Activated naive CD4-positive, alpha-beta T cell treated with anti-CD3 and anti-CD28 coated beads, Interleukin-2, amount 50 U/mL, for 24 hours (primary cell): ENCODE measurements at regions not wholly inside any gene's neighbourhood (a gene's known extent, or its start where the extent isn't known, plus 50 kb on each side); places are given as distances from the start of the nearest gene placed in this dataset.

Experiments
- H3K27ac Mint-ChIP-seq: one replicate; pipeline ENCODE4 v1.8.0; 2021; ENCODE audit warnings: mild to moderate bottlenecking, mixed read lengths
- H3K27me3 Mint-ChIP-seq: one replicate; pipeline ENCODE4 v1.8.0; 2021; ENCODE audit warnings: mixed read lengths
- H3K36me3 Mint-ChIP-seq: one replicate; pipeline ENCODE4 v1.8.0; 2021; ENCODE audit warnings: mixed read lengths
- H3K4me1 Mint-ChIP-seq: one replicate; pipeline ENCODE4 v1.8.0; 2021; ENCODE audit warnings: mixed read lengths
- H3K4me3 Mint-ChIP-seq: one replicate; pipeline ENCODE4 v1.8.0; 2021; ENCODE audit warnings: mild to moderate bottlenecking, mixed read lengths
- H3K9me3 Mint-ChIP-seq: one replicate; pipeline ENCODE4 v1.8.0; 2021; ENCODE audit warnings: mixed read lengths

GRCh38 chr21:43329711-43330269 is 97.1 kb downstream of the SIK1 start:
- peaks cover 7% of the 10 kb centered on the region for H3K4me1 Mint-ChIP-seq
- H3K27me3 Mint-ChIP-seq, result no peaks in the 10 kb centered on the region
- no peak overlapping the region for H3K4me3 Mint-ChIP-seq
- no peaks in the 10 kb centered on the region for H3K36me3 Mint-ChIP-seq
- H3K27ac Mint-ChIP-seq, result no peak overlapping the region
- no peaks in the 10 kb centered on the region for H3K9me3 Mint-ChIP-seq

- H3K27ac Mint-ChIP-seq, result no peak overlapping the region
- no peaks in the 10 kb centered on the region for H3K27me3 Mint-ChIP-seq
- no peak overlapping the region for H3K4me3 Mint-ChIP-seq
- H3K9me3 Mint-ChIP-seq, result no peaks in the 10 kb centered on the region
- H3K36me3 Mint-ChIP-seq, result no peaks in the 10 kb centered on the region
- H3K4me1 Mint-ChIP-seq, result peaks cover 7% of the 10 kb centered on the region
Measured at GRCh38 chr21:43328958-43329691, 97.8 kb downstream of the SIK1 start.

GRCh38 chr21:43328185-43328957 is 98.6 kb downstream of the SIK1 start:
- no peaks in the 10 kb centered on the region for H3K27me3 Mint-ChIP-seq
- no peak overlapping the region for H3K4me3 Mint-ChIP-seq
- H3K36me3 Mint-ChIP-seq, result no peaks in the 10 kb centered on the region
- peaks cover 7% of the 10 kb centered on the region for H3K4me1 Mint-ChIP-seq
- peak overlapping the region; percentile 61 for H3K27ac Mint-ChIP-seq
- H3K9me3 Mint-ChIP-seq, result no peaks in the 10 kb centered on the region

GRCh38 chr21:43325968-43326715 is 100.8 kb downstream of the SIK1 start:
- H3K4me1 Mint-ChIP-seq, result peaks cover 7% of the 10 kb centered on the region
- H3K4me3 Mint-ChIP-seq, result no peak overlapping the region
- H3K27me3 Mint-ChIP-seq, result no peaks in the 10 kb centered on the region
- H3K9me3 Mint-ChIP-seq, result no peaks in the 10 kb centered on the region
- no peaks in the 10 kb centered on the region for H3K36me3 Mint-ChIP-seq
- no peak overlapping the region for H3K27ac Mint-ChIP-seq

DNA sequence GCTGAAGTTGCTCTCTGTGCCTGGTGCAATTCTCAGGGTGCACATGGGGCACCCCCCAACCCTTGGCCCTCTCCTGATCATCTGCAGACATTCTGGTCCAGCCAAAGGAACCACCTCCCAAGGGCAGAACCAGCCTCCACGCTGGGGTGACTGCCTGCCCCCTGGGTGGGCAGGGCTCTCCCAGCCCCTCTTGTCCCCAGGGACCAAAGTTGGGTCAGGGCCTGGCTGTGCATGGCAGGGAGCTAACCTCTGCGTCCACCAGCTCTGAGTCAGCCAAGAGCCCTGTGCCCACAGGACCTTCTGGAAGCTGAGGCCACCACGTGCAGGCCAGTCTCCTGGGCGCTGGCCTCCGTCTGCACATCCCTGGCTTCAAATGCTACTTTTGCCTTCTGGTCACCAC is 101.9 kb downstream of the SIK1 start:
- H3K36me3 Mint-ChIP-seq, result no peaks in the 10 kb centered on the region
- H3K4me1 Mint-ChIP-seq, result peaks cover 7% of the 10 kb centered on the region
- no peak overlapping the region for H3K4me3 Mint-ChIP-seq
- no peak overlapping the region for H3K27ac Mint-ChIP-seq
- H3K27me3 Mint-ChIP-seq, result no peaks in the 10 kb centered on the region
- H3K9me3 Mint-ChIP-seq, result no peaks in the 10 kb centered on the region

DNA sequence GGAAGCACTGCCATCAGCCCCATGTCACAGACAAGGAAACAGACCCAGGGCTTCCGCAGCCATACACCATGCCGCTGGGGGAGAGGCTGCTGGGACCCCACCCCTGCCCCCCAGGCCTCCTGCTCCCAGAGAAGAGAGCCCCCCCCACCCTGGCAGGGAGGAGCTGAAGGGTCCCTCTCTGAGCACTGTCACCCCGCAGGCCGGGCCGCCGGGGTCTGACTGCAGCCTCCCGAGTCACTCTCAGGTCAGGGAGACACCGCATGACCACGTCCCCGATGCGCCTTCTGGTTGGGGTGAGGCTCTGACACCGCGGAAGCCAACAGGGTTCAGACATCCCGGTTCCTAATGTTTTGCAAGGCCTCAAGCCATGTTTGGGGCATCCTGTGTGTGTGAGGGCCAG is 102.3 kb downstream of the SIK1 start:
- H3K27me3 Mint-ChIP-seq, result no peaks in the 10 kb centered on the region
- no peak overlapping the region for H3K4me3 Mint-ChIP-seq
- no peak overlapping the region for H3K27ac Mint-ChIP-seq
- H3K36me3 Mint-ChIP-seq, result no peaks in the 10 kb centered on the region
- no peaks in the 10 kb centered on the region for H3K9me3 Mint-ChIP-seq
- H3K4me1 Mint-ChIP-seq, result peaks cover 7% of the 10 kb centered on the region

- H3K4me3 Mint-ChIP-seq, result no peak overlapping the region
- H3K36me3 Mint-ChIP-seq, result no peaks in the 10 kb centered on the region
- no peaks in the 10 kb centered on the region for H3K9me3 Mint-ChIP-seq
- no peak overlapping the region for H3K27ac Mint-ChIP-seq
- peaks cover 7% of the 10 kb centered on the region for H3K4me1 Mint-ChIP-seq
- no peaks in the 10 kb centered on the region for H3K27me3 Mint-ChIP-seq
Measured at GRCh38 chr21:43323244-43324005, 103.5 kb downstream of the SIK1 start.

- no peaks in the 10 kb centered on the region for H3K9me3 Mint-ChIP-seq
- H3K36me3 Mint-ChIP-seq, result no peaks in the 10 kb centered on the region
- H3K27ac Mint-ChIP-seq, result no peak overlapping the region
- H3K4me1 Mint-ChIP-seq, result peaks cover 7% of the 10 kb centered on the region
- no peak overlapping the region for H3K4me3 Mint-ChIP-seq
- no peaks in the 10 kb centered on the region for H3K27me3 Mint-ChIP-seq
Measured at GRCh38 chr21:43322805-43323204, 104.1 kb downstream of the SIK1 start.

- Mint-ChIP-seq H3K36me3 (no peaks in the 10 kb centered on the region), H3K4me1 (peaks cover 7% of the 10 kb centered on the region), H3K4me3 (no peak overlapping the region), H3K9me3 (no peaks in the 10 kb centered on the region), H3K27me3 (no peaks in the 10 kb centered on the region), H3K27ac (no peak overlapping the region)
Measured at GRCh38 chr21:43322311-43322710, 104.6 kb downstream of the SIK1 start.

GRCh38 chr21:43321611-43322010 is 105.3 kb downstream of the SIK1 start:
- Mint-ChIP-seq H3K4me1 (peaks cover 7% of the 10 kb centered on the region), H3K27me3 (no peaks in the 10 kb centered on the region), H3K4me3 (no peak overlapping the region), H3K27ac (no peak overlapping the region), H3K36me3 (no peaks in the 10 kb centered on the region), H3K9me3 (no peaks in the 10 kb centered on the region)

DNA sequence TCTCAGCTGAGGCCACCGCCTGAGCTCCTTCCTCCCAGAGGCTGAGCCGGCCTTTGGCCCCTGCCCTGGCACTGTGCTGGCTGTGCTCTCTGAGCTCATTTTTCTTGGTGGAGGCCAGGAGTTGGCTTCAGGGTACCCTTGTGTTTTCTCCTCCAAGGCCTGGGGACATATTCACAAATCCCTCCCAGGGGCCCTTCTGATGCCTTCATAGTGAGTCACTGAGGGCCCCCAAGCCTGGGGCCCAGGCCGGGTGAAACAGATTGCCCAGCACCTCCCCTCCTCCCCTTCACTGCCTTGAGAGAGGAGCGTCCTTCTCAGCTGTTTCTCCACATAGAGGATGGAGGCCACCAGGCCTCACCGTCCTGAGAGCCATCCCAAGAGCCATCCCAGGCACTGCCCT is 105.8 kb downstream of the SIK1 start:
- H3K9me3 Mint-ChIP-seq, result no peaks in the 10 kb centered on the region
- H3K36me3 Mint-ChIP-seq, result no peaks in the 10 kb centered on the region
- H3K27ac Mint-ChIP-seq, result no peak overlapping the region
- no peak overlapping the region for H3K4me3 Mint-ChIP-seq
- peaks cover 3% of the 10 kb centered on the region for H3K4me1 Mint-ChIP-seq
- H3K27me3 Mint-ChIP-seq, result no peaks in the 10 kb centered on the region

- no peaks in the 10 kb centered on the region for H3K36me3 Mint-ChIP-seq
- no peak overlapping the region for H3K27ac Mint-ChIP-seq
- H3K9me3 Mint-ChIP-seq, result no peaks in the 10 kb centered on the region
- no peaks in the 10 kb centered on the region for H3K27me3 Mint-ChIP-seq
- H3K4me3 Mint-ChIP-seq, result no peak overlapping the region
- no peaks in the 10 kb centered on the region for H3K4me1 Mint-ChIP-seq
Measured at GRCh38 chr21:43320526-43320925, 106.4 kb downstream of the SIK1 start.

- Mint-ChIP-seq H3K27me3 (peaks cover 4% of the 10 kb centered on the region), H3K9me3 (no peaks in the 10 kb centered on the region), H3K4me1 (no peaks in the 10 kb centered on the region), H3K27ac (no peak overlapping the region), H3K36me3 (no peaks in the 10 kb centered on the region), H3K4me3 (no peak overlapping the region)
Measured at GRCh38 chr21:43318841-43319781, 107.8 kb downstream of the SIK1 start.

- Mint-ChIP-seq H3K4me1 (no peaks in the 10 kb centered on the region), H3K27ac (no peak overlapping the region), H3K4me3 (no peak overlapping the region), H3K36me3 (no peaks in the 10 kb centered on the region), H3K27me3 (peaks cover 4% of the 10 kb centered on the region), H3K9me3 (no peaks in the 10 kb centered on the region)
Measured at GRCh38 chr21:43318368-43318767, 108.6 kb downstream of the SIK1 start.
